ENCODE measurements at regions not wholly inside any gene's neighbourhood (a gene's known extent, or its start where the extent isn't known, plus 50 kb on each side); places are given as distances from the start of the nearest gene placed in this dataset.

GRCh38 chr11:112806256-112806655 is 155.0 kb upstream of the NCAM1 start:
- TF ChIP-seq CTCF (IDR thresholded peaks at IDR 0.05 in 2 of 3, conservative IDR thresholded peaks at IDR 0.05 in 1 of 3; ENCODE audit: borderline replicate concordance in 1 of 3, insufficient read depth in 1 of 3, low read depth in 2 of 3, low read length in 2 of 3) (no peak), ZNF274 (IDR thresholded peaks at IDR 0.05; ENCODE audit: low read depth, low read length) (no peak), SIN3A (IDR thresholded peaks at IDR 0.05; ENCODE audit: low read depth) (no peak), EZH2 (IDR thresholded peaks at IDR 0.05) (no peak), ELF1 (IDR thresholded peaks at IDR 0.05; ENCODE audit: borderline replicate concordance, low read depth) (no peak), POLR2A (IDR thresholded peaks at IDR 0.05; ENCODE audit: borderline replicate concordance, extremely low read depth, insufficient read depth, insufficient read length) (no peak), FOSL1 (IDR thresholded peaks at IDR 0.05; ENCODE audit: low read depth) (no peak), RAD21 (IDR thresholded peaks at IDR 0.05; ENCODE audit: low read depth) (no peak), CEBPB (IDR thresholded peaks at IDR 0.05; ENCODE audit: low read depth) (no peak), SP1 (IDR thresholded peaks at IDR 0.05; ENCODE audit: low read depth) (no peak), SRF (IDR thresholded peaks at IDR 0.05; ENCODE audit: low read depth) (no peak), EZH2phosphoT487 (IDR thresholded peaks at IDR 0.05; ENCODE audit: borderline replicate concordance) (no peak), EGR1 (IDR thresholded peaks at IDR 0.05; ENCODE audit: low read depth) (no peak)

All from HCT116 (cell line).